Liver (tissue), 8 donors: ENCODE measurements at regions not wholly inside any gene's neighbourhood (a gene's known extent, or its start where the extent isn't known, plus 50 kb on each side); places are given as distances from the start of the nearest gene placed in this dataset.

Experiments used
- DNase-seq: peaks from one replicate; pipeline ENCODE4 v3.0.0-alpha.2; 2017; ENCODE audit warnings: low spot score
- H3K27ac ChIP-seq, 2 donors: one replicate each; pipeline ENCODE4 v1.7.0; 2013; ENCODE audit warnings: inconsistent platforms in 2 of 2, low read length in 2 of 2, control low read depth in 1 of 2, low read depth in 1 of 2, mild to moderate bottlenecking in 1 of 2
- H3K27me3 ChIP-seq, 4 donors: one replicate each; pipeline versions ENCODE4 v1.6.1 to v1.7.0; 2013; ENCODE audit warnings: low read length in 3 of 4, inconsistent platforms in 1 of 4, mild to moderate bottlenecking in 1 of 4, moderate library complexity in 1 of 4; ENCODE audit not compliant: control insufficient read depth in 4 of 4, insufficient read depth in 4 of 4
- H3K36me3 ChIP-seq, 4 donors: one replicate each; pipeline versions ENCODE4 v1.6.1 to v1.7.0; 2013; ENCODE audit warnings: low read length in 3 of 4, mild to moderate bottlenecking in 3 of 4, low read depth in 1 of 4, moderate library complexity in 1 of 4; ENCODE audit not compliant: control insufficient read depth in 4 of 4, insufficient read depth in 3 of 4
- H3K4me1 ChIP-seq, 4 donors: one replicate each; pipeline versions ENCODE4 v1.6.1 to v1.7.0; 2013; ENCODE audit warnings: low read length in 3 of 4, mild to moderate bottlenecking in 3 of 4, moderate library complexity in 1 of 4; ENCODE audit not compliant: control insufficient read depth in 4 of 4, insufficient read depth in 4 of 4
- H3K4me3 ChIP-seq, 3 donors: one replicate each; pipeline versions ENCODE4 v1.6.1 to v1.7.0; 2013; ENCODE audit warnings: low read length in 3 of 3, control low read depth in 1 of 3, low read depth in 1 of 3, mild to moderate bottlenecking in 1 of 3
- H3K9ac ChIP-seq, 2 donors: one replicate each; pipeline ENCODE4 v1.7.0; 2013; ENCODE audit warnings: low read length in 2 of 2, mild to moderate bottlenecking in 2 of 2, moderate library complexity in 2 of 2, control low read depth in 1 of 2, low read depth in 1 of 2
- H3K9me3 ChIP-seq, 4 donors: one replicate each; pipeline versions ENCODE4 v1.6.1 to v1.7.0; 2013; ENCODE audit warnings: low read length in 3 of 4; ENCODE audit not compliant: control insufficient read depth in 4 of 4
- CTCF ChIP-seq: fragments of 150-350 bp; IDR thresholded peaks from 2 replicates; pipeline ENCODE4 v1.5.1; 2017; ENCODE audit warnings: improper control_type of control experiment, low read depth, low read length; ENCODE audit not compliant: missing input control
- EGR1 ChIP-seq, 2 donors: IDR thresholded peaks; 2 replicates each; pipeline ENCODE4 v1.6.1; 2016 to 2018; ENCODE audit warnings: antibody characterized with exemption in 2 of 2, low read depth in 2 of 2
- FOXA1 ChIP-seq: IDR thresholded peaks from 2 replicates; pipeline ENCODE4 v1.6.1; 2016; ENCODE audit warnings: antibody characterized with exemption
- FOXA2 ChIP-seq: IDR thresholded peaks from 2 replicates; pipeline ENCODE4 v1.6.1; 2016; ENCODE audit warnings: antibody characterized with exemption
- GABPA ChIP-seq, 2 donors: IDR thresholded peaks in 1 of 2; conservative IDR thresholded peaks in 1 of 2; 2 replicates each; pipeline ENCODE4 v1.6.1; 2016; ENCODE audit warnings: antibody characterized with exemption in 2 of 2, mild to moderate bottlenecking in 1 of 2, moderate library complexity in 1 of 2
- HNF4G ChIP-seq: IDR thresholded peaks from 2 replicates; pipeline ENCODE4 v1.6.1; 2016; ENCODE audit warnings: antibody characterized with exemption
- JUND ChIP-seq, 2 donors: IDR thresholded peaks; 2 replicates each; pipeline ENCODE4 v1.6.1; 2016; ENCODE audit warnings: antibody characterized with exemption in 2 of 2
- MAX ChIP-seq: IDR thresholded peaks from 2 replicates; pipeline ENCODE4 v1.6.1; 2016; ENCODE audit warnings: antibody characterized with exemption
- NR2F2 ChIP-seq: IDR thresholded peaks from 2 replicates; pipeline ENCODE4 v1.6.1; 2016; ENCODE audit warnings: antibody characterized with exemption
- RXRA ChIP-seq, 2 donors: IDR thresholded peaks; 2 replicates each; pipeline ENCODE4 v1.6.1; 2017 to 2018; ENCODE audit warnings: antibody characterized with exemption in 2 of 2, mild to moderate bottlenecking in 1 of 2
- TAF1 ChIP-seq: conservative IDR thresholded peaks from 2 replicates; pipeline ENCODE4 v1.6.1; 2016; ENCODE audit warnings: antibody characterized with exemption, mild to moderate bottlenecking
- YY1 ChIP-seq: IDR thresholded peaks from 2 replicates; pipeline ENCODE4 v1.6.1; 2016; ENCODE audit warnings: antibody characterized with exemption, mild to moderate bottlenecking
- WGBS: extraction: QIAGEN DNeasy Blood & Tissue Kit; methylation state at CpG from one replicate; pipeline ENCODE4 v1.1.7; 2013; 5-methylcytosine and 5-hydroxymethylcytosine counted together
- TF ChIP-seq, protein P1 (sequence below): IDR thresholded peaks from 2 replicates; pipeline ENCODE4 v1.6.1; 2016; ENCODE audit warnings: antibody characterized with exemption, mild to moderate bottlenecking
- TF ChIP-seq, protein P2 (sequence below): IDR thresholded peaks from 2 replicates; pipeline ENCODE4 v1.6.1; 2016; ENCODE audit warnings: antibody characterized with exemption
- donor health status: healthy.
- donor health status: healthy.
- donor health status: healthy.
- donor health status: healthy.
- donor health status: healthy.

GRCh38 chr12:125284945-125285685, 219.9 kb downstream of the AACS start (continued):
- TF ChIP-seq, protein P1, sequence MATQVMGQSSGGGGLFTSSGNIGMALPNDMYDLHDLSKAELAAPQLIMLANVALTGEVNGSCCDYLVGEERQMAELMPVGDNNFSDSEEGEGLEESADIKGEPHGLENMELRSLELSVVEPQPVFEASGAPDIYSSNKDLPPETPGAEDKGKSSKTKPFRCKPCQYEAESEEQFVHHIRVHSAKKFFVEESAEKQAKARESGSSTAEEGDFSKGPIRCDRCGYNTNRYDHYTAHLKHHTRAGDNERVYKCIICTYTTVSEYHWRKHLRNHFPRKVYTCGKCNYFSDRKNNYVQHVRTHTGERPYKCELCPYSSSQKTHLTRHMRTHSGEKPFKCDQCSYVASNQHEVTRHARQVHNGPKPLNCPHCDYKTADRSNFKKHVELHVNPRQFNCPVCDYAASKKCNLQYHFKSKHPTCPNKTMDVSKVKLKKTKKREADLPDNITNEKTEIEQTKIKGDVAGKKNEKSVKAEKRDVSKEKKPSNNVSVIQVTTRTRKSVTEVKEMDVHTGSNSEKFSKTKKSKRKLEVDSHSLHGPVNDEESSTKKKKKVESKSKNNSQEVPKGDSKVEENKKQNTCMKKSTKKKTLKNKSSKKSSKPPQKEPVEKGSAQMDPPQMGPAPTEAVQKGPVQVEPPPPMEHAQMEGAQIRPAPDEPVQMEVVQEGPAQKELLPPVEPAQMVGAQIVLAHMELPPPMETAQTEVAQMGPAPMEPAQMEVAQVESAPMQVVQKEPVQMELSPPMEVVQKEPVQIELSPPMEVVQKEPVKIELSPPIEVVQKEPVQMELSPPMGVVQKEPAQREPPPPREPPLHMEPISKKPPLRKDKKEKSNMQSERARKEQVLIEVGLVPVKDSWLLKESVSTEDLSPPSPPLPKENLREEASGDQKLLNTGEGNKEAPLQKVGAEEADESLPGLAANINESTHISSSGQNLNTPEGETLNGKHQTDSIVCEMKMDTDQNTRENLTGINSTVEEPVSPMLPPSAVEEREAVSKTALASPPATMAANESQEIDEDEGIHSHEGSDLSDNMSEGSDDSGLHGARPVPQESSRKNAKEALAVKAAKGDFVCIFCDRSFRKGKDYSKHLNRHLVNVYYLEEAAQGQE = no peak
- no peak for TF ChIP-seq JUND (IDR thresholded peaks at IDR 0.05)
- no peak for TF ChIP-seq EGR1 (IDR thresholded peaks at IDR 0.05; ENCODE audit: low read depth in 2 of 2)
- TF ChIP-seq NR2F2 = no peak

DNA sequence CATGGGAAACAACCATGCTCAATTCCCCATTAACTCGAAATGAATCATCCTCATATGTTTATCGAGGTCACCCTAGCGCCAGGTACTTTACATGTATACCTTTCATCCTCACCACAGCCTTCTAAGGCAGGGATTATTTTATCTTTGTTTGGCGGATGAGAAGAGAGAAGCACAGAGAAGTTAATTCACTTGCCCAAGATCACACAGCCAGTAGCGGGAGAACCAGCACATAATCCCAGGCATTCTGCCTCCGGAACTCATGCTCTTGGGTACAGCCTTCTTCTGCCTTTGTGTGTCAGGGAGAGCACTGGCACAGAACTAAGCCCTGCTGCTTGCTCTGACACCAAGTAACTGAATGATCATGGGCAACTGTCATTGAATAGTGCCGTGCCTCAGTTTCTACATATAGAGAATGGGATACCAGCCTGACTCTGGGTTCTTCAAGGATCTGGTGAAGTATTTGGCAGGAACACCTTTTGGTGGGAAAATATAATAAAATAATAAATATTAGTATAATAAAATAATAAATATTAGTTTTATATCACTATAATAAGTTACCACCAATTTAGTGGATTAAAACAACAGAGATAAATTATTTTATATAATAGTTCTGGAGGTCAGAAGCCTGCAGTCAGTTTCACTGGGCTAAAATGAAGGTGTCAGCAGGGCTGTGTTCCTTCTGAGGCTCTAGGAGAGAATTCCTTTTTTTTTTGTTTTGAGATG, 220.9 kb downstream of the AACS start:
- no peak for TF ChIP-seq RXRA (IDR thresholded peaks at IDR 0.05)
- Histone ChIP-seq H3K9me3 (no peaks in the 10 kb centered on the region), H3K36me3 (no peaks in the 10 kb centered on the region), H3K4me1 (no peaks in the 10 kb centered on the region), H3K27ac (no peak overlapping the region), H3K4me3 (no peak overlapping the region), H3K27me3 (peaks cover 0 to 10% (median under 1%) of the 10 kb centered on the region in 4 donors), H3K9ac (no peak overlapping the region)
- WGBS = 89% methylated on average over 7 of the region's 7 CpGs
- no peak for DNase-seq

GRCh38 chr12:125287155-125287847, 222.1 kb downstream of the AACS start:
- WGBS = 65% methylated on average over 5 of the region's 5 CpGs
- H3K36me3 ChIP-seq = no peaks in the 10 kb centered on the region

More at GRCh38 chr12:125287155-125287847, 222.1 kb downstream of the AACS start:
- DNase-seq = no peak
- peaks cover 0 to 8% (median under 1%) of the 10 kb centered on the region in 4 donors for H3K27me3 ChIP-seq
- H3K9ac ChIP-seq = no peak overlapping the region
- no peaks in the 10 kb centered on the region for H3K4me1 ChIP-seq
- no peak overlapping the region for H3K27ac ChIP-seq
- TF ChIP-seq RXRA (IDR thresholded peaks at IDR 0.05) (no peak), FOXA1 (no peak), CTCF (no peak), NR2F2 (no peak), MAX (no peak), JUND (IDR thresholded peaks at IDR 0.05) (no peak), TAF1 (no peak), YY1 (no peak), GABPA (IDR thresholded peaks at IDR 0.05 in 1 of 2, conservative IDR thresholded peaks at IDR 0.05 in 1 of 2) (no peak), EGR1 (IDR thresholded peaks at IDR 0.05; ENCODE audit: low read depth in 2 of 2) (no peak), FOXA2 (no peak), HNF4G (no peak)
- TF ChIP-seq, protein P2, sequence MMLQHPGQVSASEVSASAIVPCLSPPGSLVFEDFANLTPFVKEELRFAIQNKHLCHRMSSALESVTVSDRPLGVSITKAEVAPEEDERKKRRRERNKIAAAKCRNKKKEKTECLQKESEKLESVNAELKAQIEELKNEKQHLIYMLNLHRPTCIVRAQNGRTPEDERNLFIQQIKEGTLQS = no peak
- TF ChIP-seq, protein P1 = no peak
- no peaks in the 10 kb centered on the region for H3K9me3 ChIP-seq
- no peak overlapping the region for H3K4me3 ChIP-seq
